Lower leg skin (tissue), 3 donors: ENCODE measurements at regions not wholly inside any gene's neighbourhood (a gene's known extent, or its start where the extent isn't known, plus 50 kb on each side); places are given as distances from the start of the nearest gene placed in this dataset.

Experiments used
- CTCF ChIP-seq, 3 donors: fragments of 450-650 bp; IDR thresholded peaks; one replicate each; pipeline ENCODE4 v1.5.1; 2016; ENCODE audit warnings: antibody characterized with exemption in 3 of 3, mild to moderate bottlenecking in 3 of 3, moderate library complexity in 2 of 3
- POLR2A ChIP-seq, 2 donors: fragments of 450-650 bp; IDR thresholded peaks; one replicate each; pipeline ENCODE4 v1.6.1; 2016 to 2017; ENCODE audit warnings: antibody characterized with exemption in 2 of 2, mild to moderate bottlenecking in 1 of 2, moderate library complexity in 1 of 2

GRCh38 chr11:27204529-27204928 lies 158.5 kb downstream of the CCDC34 start:
- TF ChIP-seq POLR2A (IDR thresholded peaks at IDR 0.05) (no peak), CTCF (IDR thresholded peaks at IDR 0.05) (no peak)
